Liver (tissue), 8 donors: ENCODE measurements at regions not wholly inside any gene's neighbourhood (a gene's known extent, or its start where the extent isn't known, plus 50 kb on each side); places are given as distances from the start of the nearest gene placed in this dataset.

Source experiments
- DNase-seq: peaks from one replicate; pipeline ENCODE4 v3.0.0-alpha.2; 2017; ENCODE audit warnings: low spot score
- H3K27ac ChIP-seq, 2 donors: one replicate each; pipeline ENCODE4 v1.7.0; 2013; ENCODE audit warnings: inconsistent platforms in 2 of 2, low read length in 2 of 2, control low read depth in 1 of 2, low read depth in 1 of 2, mild to moderate bottlenecking in 1 of 2
- H3K27me3 ChIP-seq, 4 donors: one replicate each; pipeline versions ENCODE4 v1.6.1 to v1.7.0; 2013; ENCODE audit warnings: low read length in 3 of 4, inconsistent platforms in 1 of 4, mild to moderate bottlenecking in 1 of 4, moderate library complexity in 1 of 4; ENCODE audit not compliant: control insufficient read depth in 4 of 4, insufficient read depth in 4 of 4
- H3K36me3 ChIP-seq, 4 donors: one replicate each; pipeline versions ENCODE4 v1.6.1 to v1.7.0; 2013; ENCODE audit warnings: low read length in 3 of 4, mild to moderate bottlenecking in 3 of 4, low read depth in 1 of 4, moderate library complexity in 1 of 4; ENCODE audit not compliant: control insufficient read depth in 4 of 4, insufficient read depth in 3 of 4
- H3K4me1 ChIP-seq, 4 donors: one replicate each; pipeline versions ENCODE4 v1.6.1 to v1.7.0; 2013; ENCODE audit warnings: low read length in 3 of 4, mild to moderate bottlenecking in 3 of 4, moderate library complexity in 1 of 4; ENCODE audit not compliant: control insufficient read depth in 4 of 4, insufficient read depth in 4 of 4
- H3K4me3 ChIP-seq, 3 donors: one replicate each; pipeline versions ENCODE4 v1.6.1 to v1.7.0; 2013; ENCODE audit warnings: low read length in 3 of 3, control low read depth in 1 of 3, low read depth in 1 of 3, mild to moderate bottlenecking in 1 of 3
- H3K9ac ChIP-seq, 2 donors: one replicate each; pipeline ENCODE4 v1.7.0; 2013; ENCODE audit warnings: low read length in 2 of 2, mild to moderate bottlenecking in 2 of 2, moderate library complexity in 2 of 2, control low read depth in 1 of 2, low read depth in 1 of 2
- H3K9me3 ChIP-seq, 4 donors: one replicate each; pipeline versions ENCODE4 v1.6.1 to v1.7.0; 2013; ENCODE audit warnings: low read length in 3 of 4; ENCODE audit not compliant: control insufficient read depth in 4 of 4
- ATF3 ChIP-seq: IDR thresholded peaks from 2 replicates; pipeline ENCODE4 v1.6.1; 2016; ENCODE audit warnings: antibody characterized with exemption
- CTCF ChIP-seq: fragments of 150-350 bp; IDR thresholded peaks from 2 replicates; pipeline ENCODE4 v1.5.1; 2017; ENCODE audit warnings: improper control_type of control experiment, low read depth, low read length; ENCODE audit not compliant: missing input control
- EGR1 ChIP-seq, 2 donors: IDR thresholded peaks; 2 replicates each; pipeline ENCODE4 v1.6.1; 2016 to 2018; ENCODE audit warnings: antibody characterized with exemption in 2 of 2, low read depth in 2 of 2
- FOXA2 ChIP-seq: IDR thresholded peaks from 2 replicates; pipeline ENCODE4 v1.6.1; 2016; ENCODE audit warnings: antibody characterized with exemption
- GABPA ChIP-seq, 2 donors: IDR thresholded peaks in 1 of 2; conservative IDR thresholded peaks in 1 of 2; 2 replicates each; pipeline ENCODE4 v1.6.1; 2016; ENCODE audit warnings: antibody characterized with exemption in 2 of 2, mild to moderate bottlenecking in 1 of 2, moderate library complexity in 1 of 2
- HNF4A ChIP-seq, 2 donors: conservative IDR thresholded peaks; 2 replicates each; pipeline ENCODE4 v1.6.1; 2016; ENCODE audit warnings: antibody characterized with exemption in 2 of 2, mild to moderate bottlenecking in 2 of 2
- HNF4G ChIP-seq: IDR thresholded peaks from 2 replicates; pipeline ENCODE4 v1.6.1; 2016; ENCODE audit warnings: antibody characterized with exemption
- JUND ChIP-seq, 2 donors: IDR thresholded peaks; 2 replicates each; pipeline ENCODE4 v1.6.1; 2016; ENCODE audit warnings: antibody characterized with exemption in 2 of 2
- MAX ChIP-seq: IDR thresholded peaks from 2 replicates; pipeline ENCODE4 v1.6.1; 2016; ENCODE audit warnings: antibody characterized with exemption
- RAD21 ChIP-seq, 2 donors: IDR thresholded peaks; 2 replicates each; pipeline ENCODE4 v1.6.1; 2016; ENCODE audit warnings: antibody characterized with exemption in 2 of 2, mild to moderate bottlenecking in 2 of 2
- REST ChIP-seq: IDR thresholded peaks from 2 replicates; pipeline ENCODE4 v1.6.1; 2016; ENCODE audit warnings: antibody characterized with exemption, mild to moderate bottlenecking
- SP1 ChIP-seq: IDR thresholded peaks from 2 replicates; pipeline ENCODE4 v1.6.1; 2018; ENCODE audit warnings: antibody characterized with exemption, mild to moderate bottlenecking
- TAF1 ChIP-seq: conservative IDR thresholded peaks from 2 replicates; pipeline ENCODE4 v1.6.1; 2016; ENCODE audit warnings: antibody characterized with exemption, mild to moderate bottlenecking
- YY1 ChIP-seq: IDR thresholded peaks from 2 replicates; pipeline ENCODE4 v1.6.1; 2016; ENCODE audit warnings: antibody characterized with exemption, mild to moderate bottlenecking
- ZBTB33 ChIP-seq: IDR thresholded peaks from 2 replicates; pipeline ENCODE4 v1.6.1; 2016; ENCODE audit warnings: antibody characterized with exemption
- WGBS: extraction: QIAGEN DNeasy Blood & Tissue Kit; methylation state at CpG from one replicate; pipeline ENCODE4 v1.1.7; 2013; 5-methylcytosine and 5-hydroxymethylcytosine counted together
- donor health status: healthy.
- donor health status: healthy.
- donor health status: healthy.
- donor health status: healthy.
- donor health status: healthy.

GRCh38 chr7:10662982-10663884, 310.4 kb upstream of the PHF14 start:
- H3K27me3 ChIP-seq = no peaks in the 10 kb centered on the region
- no peak overlapping the region for H3K9ac ChIP-seq
- no peak for TF ChIP-seq ATF3
- TF ChIP-seq RAD21 (IDR thresholded peaks at IDR 0.05) = no peak
- no peak for TF ChIP-seq HNF4A (conservative IDR thresholded peaks at IDR 0.05)
- no peak for TF ChIP-seq CTCF
- no peak for TF ChIP-seq EGR1 (IDR thresholded peaks at IDR 0.05; ENCODE audit: low read depth in 2 of 2)
- TF ChIP-seq YY1 = no peak
- TF ChIP-seq REST = no peak
- no peak for TF ChIP-seq HNF4G
- TF ChIP-seq FOXA2 = no peak
- TF ChIP-seq ZBTB33 = no peak
- TF ChIP-seq GABPA (IDR thresholded peaks at IDR 0.05 in 1 of 2, conservative IDR thresholded peaks at IDR 0.05 in 1 of 2) = no peak
- no peak for TF ChIP-seq TAF1
- TF ChIP-seq SP1 = no peak
- no peak for TF ChIP-seq MAX
- no peak for TF ChIP-seq JUND (IDR thresholded peaks at IDR 0.05)
- H3K27ac ChIP-seq = no peak overlapping the region
- H3K9me3 ChIP-seq = no peaks in the 10 kb centered on the region
- DNase-seq = no peak
- H3K4me3 ChIP-seq = no peak overlapping the region
- H3K4me1 ChIP-seq = peaks cover 0 to 3% (median 0%) of the 10 kb centered on the region in 4 donors
- no peaks in the 10 kb centered on the region for H3K36me3 ChIP-seq
- WGBS = 79% methylated on average over 5 of the region's 5 CpGs
